ENCODE measurements at regions not wholly inside any gene's neighbourhood (a gene's known extent, or its start where the extent isn't known, plus 50 kb on each side); places are given as distances from the start of the nearest gene placed in this dataset.

- TF ChIP-seq TAF1 (IDR thresholded peaks at IDR 0.05; ENCODE audit: low read depth) (no peak), TEAD4 (IDR thresholded peaks at IDR 0.05) (no peak), CEBPB (IDR thresholded peaks at IDR 0.05) (no peak), EGR1 (IDR thresholded peaks at IDR 0.05) (no peak), EP300 (IDR thresholded peaks at IDR 0.05; ENCODE audit: borderline replicate concordance) (no peak), NFIC (IDR thresholded peaks at IDR 0.05) (no peak), REST (IDR thresholded peaks at IDR 0.05; ENCODE audit: low read depth) (no peak)
Observed at GRCh38 chr5:24289582-24290335, 355.0 kb downstream of the CDH10 start.
